IgD-negative memory B cell (primary cell): ENCODE measurements at regions not wholly inside any gene's neighbourhood (a gene's known extent, or its start where the extent isn't known, plus 50 kb on each side); places are given as distances from the start of the nearest gene placed in this dataset.

Experiments used
- H3K27ac Mint-ChIP-seq, 3 donors: one replicate each; pipeline ENCODE4 v1.8.0; 2020 to 2022; ENCODE audit warnings: mild to moderate bottlenecking in 3 of 3, mixed read lengths in 3 of 3, moderate library complexity in 1 of 3
- H3K27me3 Mint-ChIP-seq: one replicate; pipeline ENCODE4 v1.8.0; 2021; ENCODE audit warnings: mixed read lengths
- H3K36me3 Mint-ChIP-seq: one replicate; pipeline ENCODE4 v1.8.0; 2020; ENCODE audit warnings: mild to moderate bottlenecking, mixed read lengths
- H3K4me1 Mint-ChIP-seq, 3 donors: one replicate each; pipeline ENCODE4 v1.8.0; 2020 to 2022; ENCODE audit warnings: mixed read lengths in 3 of 3, mild to moderate bottlenecking in 1 of 3
- H3K4me3 Mint-ChIP-seq, 4 donors: one replicate each; pipeline ENCODE4 v1.8.0; 2020 to 2022; ENCODE audit warnings: mild to moderate bottlenecking in 4 of 4, mixed read lengths in 4 of 4, moderate library complexity in 3 of 4
- H3K9me3 Mint-ChIP-seq, 3 donors: one replicate each; pipeline ENCODE4 v1.8.0; 2020 to 2021; ENCODE audit warnings: mixed read lengths in 3 of 3, mild to moderate bottlenecking in 1 of 3

GRCh38 chr9:105881021-105881420, 186.7 kb downstream of the TMEM38B start:
- H3K36me3 Mint-ChIP-seq, result no peaks in the 10 kb centered on the region
- H3K9me3 Mint-ChIP-seq, result no peaks in the 10 kb centered on the region
- peaks cover 5% of the 10 kb centered on the region for H3K27me3 Mint-ChIP-seq
- H3K4me1 Mint-ChIP-seq, result peaks cover 0 to 14% (median 6%) of the 10 kb centered on the region in 3 donors
- no peak overlapping the region for H3K4me3 Mint-ChIP-seq
- no peak overlapping the region for H3K27ac Mint-ChIP-seq

DNA sequence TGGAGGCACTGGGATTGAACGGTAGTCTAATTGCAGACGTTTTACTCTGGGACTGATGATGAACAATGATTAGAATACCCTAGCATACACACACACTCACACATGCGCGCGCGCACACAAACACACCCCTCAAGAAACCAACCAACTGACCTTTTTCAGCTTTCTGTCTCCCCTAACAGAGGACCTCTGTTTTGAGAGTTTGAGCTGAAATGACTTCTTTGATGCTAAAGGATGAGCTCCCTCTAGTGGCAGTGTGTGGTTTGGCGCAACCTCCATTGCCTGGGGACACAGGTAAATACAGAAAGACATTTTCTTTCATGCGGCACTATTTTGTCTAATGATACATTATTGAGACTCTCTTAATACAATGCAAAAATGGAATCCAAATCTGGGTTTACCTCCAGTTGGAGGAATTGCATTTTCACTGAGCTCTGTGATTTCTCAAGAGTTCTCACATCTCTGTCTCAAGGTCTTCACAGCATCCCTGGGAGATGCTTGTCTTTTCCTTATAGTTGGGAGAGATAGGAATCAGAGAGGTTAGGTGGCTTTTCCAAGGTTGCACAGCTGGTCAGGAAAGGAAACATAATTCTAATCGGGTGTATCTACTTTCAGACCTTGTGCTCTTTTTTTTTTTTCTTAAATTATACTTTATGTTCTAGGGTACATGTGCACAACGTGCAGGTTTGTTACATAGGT, 187.5 kb downstream of the TMEM38B start:
- Mint-ChIP-seq H3K4me1 (peaks cover 0 to 14% (median 6%) of the 10 kb centered on the region in 3 donors), H3K4me3 (no peak overlapping the region), H3K36me3 (no peaks in the 10 kb centered on the region), H3K27ac (no peak overlapping the region), H3K9me3 (no peaks in the 10 kb centered on the region), H3K27me3 (peaks cover 5% of the 10 kb centered on the region)

GRCh38 chr9:105883847-105884246, 189.5 kb downstream of the TMEM38B start:
- H3K27me3 Mint-ChIP-seq, result peaks cover 5% of the 10 kb centered on the region
- no peaks in the 10 kb centered on the region for H3K9me3 Mint-ChIP-seq
- no peak overlapping the region for H3K4me3 Mint-ChIP-seq
- no peak overlapping the region for H3K27ac Mint-ChIP-seq
- H3K36me3 Mint-ChIP-seq, result no peaks in the 10 kb centered on the region
- H3K4me1 Mint-ChIP-seq, result peaks cover 0 to 6% (median 3%) of the 10 kb centered on the region in 3 donors

- no peak overlapping the region for H3K4me3 Mint-ChIP-seq
- peaks cover 7% of the 10 kb centered on the region for H3K27me3 Mint-ChIP-seq
- no peaks in the 10 kb centered on the region for H3K36me3 Mint-ChIP-seq
- H3K4me1 Mint-ChIP-seq, result peaks cover 0 to 2% (median 0%) of the 10 kb centered on the region in 3 donors
- no peaks in the 10 kb centered on the region for H3K9me3 Mint-ChIP-seq
- H3K27ac Mint-ChIP-seq, result no peak overlapping the region
Measured at GRCh38 chr9:105884416-105884815, 190.1 kb downstream of the TMEM38B start.

DNA sequence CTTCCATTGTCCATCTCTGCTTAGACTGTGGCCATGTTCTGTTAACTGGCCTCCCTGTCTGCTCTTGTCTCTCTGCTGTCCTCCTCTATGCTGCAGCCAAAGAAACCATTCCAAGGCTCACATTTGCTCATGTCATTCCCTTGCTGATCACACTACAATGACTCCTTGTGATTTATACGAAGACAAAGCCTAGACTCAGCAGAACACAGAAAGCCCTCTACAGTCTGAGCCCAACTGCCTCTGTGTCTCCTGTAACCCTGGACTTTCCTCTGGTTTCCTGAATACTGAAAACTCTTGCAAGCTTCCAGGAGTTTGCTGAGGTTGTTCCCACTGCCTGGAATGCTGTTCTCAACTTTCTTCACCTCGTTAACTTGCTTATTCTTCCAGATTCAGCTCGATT, 191.8 kb downstream of the TMEM38B start:
- Mint-ChIP-seq H3K27ac (no peak overlapping the region), H3K4me1 (peaks cover 0 to 2% (median 0%) of the 10 kb centered on the region in 3 donors), H3K27me3 (peaks cover 6% of the 10 kb centered on the region), H3K36me3 (no peaks in the 10 kb centered on the region), H3K4me3 (no peak overlapping the region), H3K9me3 (no peaks in the 10 kb centered on the region)

GRCh38 chr9:105887679-105888078, 193.3 kb downstream of the TMEM38B start:
- no peaks in the 10 kb centered on the region for H3K9me3 Mint-ChIP-seq
- no peak overlapping the region for H3K27ac Mint-ChIP-seq
- H3K27me3 Mint-ChIP-seq, result peaks cover 3% of the 10 kb centered on the region
- H3K36me3 Mint-ChIP-seq, result no peaks in the 10 kb centered on the region
- H3K4me3 Mint-ChIP-seq, result no peak overlapping the region
- H3K4me1 Mint-ChIP-seq, result no peaks in the 10 kb centered on the region

DNA sequence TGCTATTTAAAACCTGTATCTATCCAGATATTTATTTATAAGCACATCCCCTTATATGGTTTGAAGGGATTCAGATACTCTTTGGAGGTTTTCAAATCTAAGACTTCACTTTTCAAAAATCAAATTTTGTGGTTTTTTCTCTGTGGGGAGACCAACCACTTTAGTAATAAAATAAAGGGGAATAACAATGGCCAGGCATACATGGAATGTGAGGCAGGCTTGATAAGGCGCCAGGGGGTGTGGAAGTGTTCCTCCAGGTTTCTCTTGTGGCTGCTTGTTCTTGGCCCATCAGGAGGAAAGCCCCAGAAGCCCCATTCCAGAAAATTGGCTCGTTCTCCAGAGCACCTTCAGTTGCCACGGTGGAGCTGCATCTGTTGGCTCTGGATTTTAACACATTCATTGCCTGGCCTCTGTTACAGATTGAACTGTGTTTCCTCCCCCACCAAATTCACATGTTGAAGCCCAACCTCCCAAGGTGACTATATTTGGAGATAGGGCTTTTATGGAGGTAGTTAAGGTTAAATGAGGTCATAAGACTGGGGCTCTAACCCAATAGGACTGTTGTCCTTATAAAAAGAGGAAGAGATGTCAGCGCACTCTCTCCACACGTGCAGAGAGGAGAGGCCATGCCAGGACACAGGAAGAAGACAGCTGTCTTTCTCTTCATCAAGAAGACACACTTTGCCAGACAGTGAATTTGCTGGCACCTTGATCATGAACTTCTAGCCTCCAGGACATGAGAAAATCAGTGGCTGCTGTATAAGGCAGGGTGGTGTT, 195.9 kb downstream of the TMEM38B start:
- H3K9me3 Mint-ChIP-seq, result no peaks in the 10 kb centered on the region
- no peaks in the 10 kb centered on the region for H3K36me3 Mint-ChIP-seq
- no peaks in the 10 kb centered on the region for H3K4me1 Mint-ChIP-seq
- H3K4me3 Mint-ChIP-seq, result no peak overlapping the region
- no peak overlapping the region for H3K27ac Mint-ChIP-seq
- H3K27me3 Mint-ChIP-seq, result peaks cover 3% of the 10 kb centered on the region

GRCh38 chr9:105900123-105900522, 205.8 kb downstream of the TMEM38B start:
- Mint-ChIP-seq H3K9me3 (no peaks in the 10 kb centered on the region), H3K4me1 (no peaks in the 10 kb centered on the region), H3K27me3 (no peaks in the 10 kb centered on the region), H3K36me3 (peaks cover 2% of the 10 kb centered on the region), H3K27ac (no peak overlapping the region), H3K4me3 (no peak overlapping the region)

DNA sequence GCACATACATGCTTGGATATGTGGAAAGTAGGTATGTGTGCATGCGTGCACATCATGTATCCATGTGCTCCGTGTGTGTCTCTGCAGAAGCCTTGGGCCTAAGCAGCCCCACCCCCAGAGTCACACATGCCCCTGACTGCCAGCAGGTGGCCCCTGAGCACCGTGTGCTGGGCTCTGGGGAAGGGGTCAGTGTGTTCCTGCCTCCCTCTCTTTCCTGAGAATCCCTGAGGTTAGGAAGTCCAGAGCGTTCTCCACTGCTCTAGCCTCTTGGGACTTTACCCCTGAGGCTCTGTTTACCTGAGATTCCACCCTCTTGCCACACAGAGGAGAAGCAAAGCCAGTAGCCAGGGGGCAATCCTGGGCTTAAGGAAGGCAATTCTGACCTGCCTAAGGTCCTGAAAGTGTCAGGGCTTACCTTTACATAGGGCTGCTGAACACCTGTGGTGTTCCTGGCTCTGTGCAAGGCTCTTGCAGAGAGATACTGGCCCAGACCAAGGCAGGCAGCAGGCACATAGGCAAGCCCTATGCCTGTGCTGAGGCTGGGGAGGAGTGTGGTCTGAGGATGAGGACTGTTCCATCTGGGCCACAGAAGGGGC, 207.3 kb downstream of the TMEM38B start:
- H3K4me1 Mint-ChIP-seq, result no peaks in the 10 kb centered on the region
- no peak overlapping the region for H3K4me3 Mint-ChIP-seq
- no peak overlapping the region for H3K27ac Mint-ChIP-seq
- no peaks in the 10 kb centered on the region for H3K27me3 Mint-ChIP-seq
- H3K9me3 Mint-ChIP-seq, result peaks cover 0 to 3% (median 0%) of the 10 kb centered on the region in 3 donors
- H3K36me3 Mint-ChIP-seq, result peaks cover under 1% of the 10 kb centered on the region

- Mint-ChIP-seq H3K36me3 (no peaks in the 10 kb centered on the region), H3K4me1 (no peaks in the 10 kb centered on the region), H3K27ac (no peak overlapping the region), H3K4me3 (no peak overlapping the region), H3K9me3 (peaks cover 0 to 3% (median 0%) of the 10 kb centered on the region in 3 donors), H3K27me3 (no peaks in the 10 kb centered on the region)
Measured at GRCh38 chr9:105908069-105908468, 213.7 kb downstream of the TMEM38B start.

DNA sequence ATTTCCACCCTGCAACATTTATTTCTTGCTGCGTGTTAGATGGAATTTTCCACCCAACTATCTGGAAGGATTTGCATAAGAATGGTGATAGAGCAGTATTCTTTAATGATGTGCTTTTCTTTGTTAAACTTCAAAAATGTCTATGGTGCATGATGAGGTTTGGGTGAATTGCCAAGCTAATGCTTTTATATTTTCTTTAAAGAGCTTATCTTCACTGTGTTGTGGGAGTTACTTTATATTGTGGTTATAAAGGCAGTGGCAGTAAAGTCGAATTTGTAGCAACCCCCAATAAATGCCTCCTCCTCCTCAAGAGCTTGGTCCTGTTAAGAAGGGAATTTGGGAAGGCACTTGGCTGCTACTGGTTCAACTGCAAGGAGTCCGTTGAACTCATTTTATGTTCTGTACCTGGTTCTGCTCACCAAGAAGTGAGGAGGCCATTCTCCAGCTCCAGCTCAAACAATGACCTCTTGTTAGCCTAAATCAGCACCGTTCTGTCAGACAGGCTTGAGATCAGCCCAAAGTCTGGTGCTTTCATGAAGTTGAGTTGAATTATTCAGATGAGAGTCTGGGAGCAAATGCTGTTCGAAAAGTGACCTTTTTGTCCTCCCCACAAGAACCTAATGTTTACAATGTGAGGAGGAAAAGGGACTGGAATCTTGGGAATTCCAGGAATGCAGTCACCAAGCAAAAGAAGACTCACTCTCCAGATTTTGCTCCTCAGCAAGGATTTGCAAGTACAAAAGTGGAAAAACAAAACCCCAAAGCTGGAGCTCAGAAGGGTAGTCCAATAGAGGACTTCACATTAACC, 217.0 kb downstream of the TMEM38B start:
- H3K36me3 Mint-ChIP-seq, result no peaks in the 10 kb centered on the region
- H3K27ac Mint-ChIP-seq, result no peak overlapping the region
- H3K4me3 Mint-ChIP-seq, result no peak overlapping the region
- H3K27me3 Mint-ChIP-seq, result no peaks in the 10 kb centered on the region
- H3K4me1 Mint-ChIP-seq, result no peaks in the 10 kb centered on the region
- H3K9me3 Mint-ChIP-seq, result peaks cover 0 to 2% (median 0%) of the 10 kb centered on the region in 3 donors

- Mint-ChIP-seq H3K4me3 (no peak overlapping the region), H3K36me3 (no peaks in the 10 kb centered on the region), H3K27ac (no peak overlapping the region), H3K9me3 (no peaks in the 10 kb centered on the region), H3K4me1 (no peaks in the 10 kb centered on the region), H3K27me3 (no peaks in the 10 kb centered on the region)
Measured at GRCh38 chr9:105912157-105912862, 218.0 kb downstream of the TMEM38B start.

DNA sequence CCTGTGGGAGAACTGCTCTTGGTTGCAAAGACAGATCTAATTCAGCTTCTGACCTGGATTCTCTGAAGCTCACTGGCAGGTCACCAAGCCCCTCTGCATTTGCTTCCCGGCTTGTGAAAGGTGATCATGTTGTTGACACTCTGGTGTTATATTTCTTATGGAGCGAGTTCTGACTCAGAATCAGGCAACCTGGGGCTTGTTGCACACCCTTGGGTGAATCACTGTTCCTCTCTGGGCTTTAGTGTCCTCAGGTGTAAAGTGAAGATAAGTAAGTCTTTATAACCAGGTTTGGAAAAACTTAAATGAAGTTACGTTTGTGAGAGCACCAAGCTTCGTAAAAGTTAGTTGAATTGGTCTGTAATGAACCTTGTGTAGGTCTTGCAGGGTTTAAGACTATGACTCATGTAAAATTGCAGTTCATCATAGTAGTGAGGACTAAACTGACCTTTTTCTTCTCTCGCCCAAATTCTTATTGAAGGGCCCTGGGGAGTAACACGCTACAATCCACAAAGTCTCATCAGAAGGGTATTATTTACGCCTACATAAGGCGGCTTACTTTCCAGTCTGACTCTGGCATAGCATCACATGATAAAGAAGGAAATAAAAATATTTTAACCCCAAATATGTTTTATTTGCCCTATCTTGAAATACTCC, 218.6 kb downstream of the TMEM38B start:
- Mint-ChIP-seq H3K4me3 (no peak overlapping the region), H3K4me1 (no peaks in the 10 kb centered on the region), H3K9me3 (no peaks in the 10 kb centered on the region), H3K27ac (no peak overlapping the region), H3K36me3 (no peaks in the 10 kb centered on the region), H3K27me3 (no peaks in the 10 kb centered on the region)
